ENCODE measurements at regions not wholly inside any gene's neighbourhood (a gene's known extent, or its start where the extent isn't known, plus 50 kb on each side); places are given as distances from the start of the nearest gene placed in this dataset.

GRCh38 chr18:10182009-10182624, 268.3 kb downstream of the VAPA start:
- no peak for DNase-seq

GRCh38 chr18:10184776-10185175, 269.7 kb upstream of the APCDD1 start:
- no peak for DNase-seq

- DNase-seq = no peak
Observed at GRCh38 chr18:10188971-10189810, 265.2 kb upstream of the APCDD1 start.

- DNase-seq = no peak
Observed at GRCh38 chr18:10190564-10190963, 263.9 kb upstream of the APCDD1 start.

- no peak for DNase-seq
Observed at GRCh38 chr18:10193444-10193843, 261.0 kb upstream of the APCDD1 start.

GRCh38 chr18:10194592-10194991, 259.8 kb upstream of the APCDD1 start:
- no peak for DNase-seq

GRCh38 chr18:10195529-10195928, 258.9 kb upstream of the APCDD1 start:
- no peak for DNase-seq

- no peak for DNase-seq
Observed at GRCh38 chr18:10197097-10197496, 257.3 kb upstream of the APCDD1 start.

GRCh38 chr18:10201226-10201625, 253.2 kb upstream of the APCDD1 start:
- DNase-seq = no peak

- DNase-seq = no peak
Observed at GRCh38 chr18:10201659-10202058, 252.8 kb upstream of the APCDD1 start.

- no peak for DNase-seq
Observed at GRCh38 chr18:10202845-10203321, 251.6 kb upstream of the APCDD1 start.

- DNase-seq = no peak
Observed at GRCh38 chr18:10205151-10205550, 249.3 kb upstream of the APCDD1 start.

- DNase-seq = no peak
Observed at GRCh38 chr18:10207682-10208345, 246.6 kb upstream of the APCDD1 start.

GRCh38 chr18:10209302-10209701, 245.1 kb upstream of the APCDD1 start:
- DNase-seq = no peak

- DNase-seq = no peak
Observed at GRCh38 chr18:10210057-10210633, 244.3 kb upstream of the APCDD1 start.

- peak; percentile 58 for DNase-seq
Observed at GRCh38 chr18:10213526-10213925, 240.9 kb upstream of the APCDD1 start.

- DNase-seq = no peak
Observed at GRCh38 chr18:10215446-10215845, 239.0 kb upstream of the APCDD1 start.

- DNase-seq = no peak
Observed at GRCh38 chr18:10216791-10217190, 237.6 kb upstream of the APCDD1 start.

GRCh38 chr18:10217211-10217610, 237.2 kb upstream of the APCDD1 start:
- DNase-seq = no peak

- DNase-seq = no peak
Observed at GRCh38 chr18:10225300-10225699, 229.1 kb upstream of the APCDD1 start.

GRCh38 chr18:10226971-10227370, 227.5 kb upstream of the APCDD1 start:
- DNase-seq = no peak

GRCh38 chr18:10228326-10228725, 226.1 kb upstream of the APCDD1 start:
- DNase-seq = no peak

GRCh38 chr18:10229458-10229857, 225.0 kb upstream of the APCDD1 start:
- DNase-seq = no peak

All from activated CD4-positive, alpha-beta T cell treated with anti-CD3 and anti-CD28 coated beads, Interleukin-10, Interleukin-2, amounts not matched to agents 100 ng/mL and 50 ng/mL, durations not matched to agents 16 hours and 8 hours (primary cell).